Thymus (tissue), 11 donors: ENCODE measurements at regions not wholly inside any gene's neighbourhood (a gene's known extent, or its start where the extent isn't known, plus 50 kb on each side); places are given as distances from the start of the nearest gene placed in this dataset.

Source experiments
- DNase-seq, 9 donors: peaks; one replicate each; pipeline ENCODE4 v3.0.0-alpha.2; 2013; ENCODE audit warnings: low spot score in 9 of 9, low read depth in 6 of 9, missing footprints in 1 of 9
- H3K27ac ChIP-seq, 2 donors: one replicate each; pipeline ENCODE4 v1.5.1; 2013; ENCODE audit warnings: control low read depth in 1 of 2, low read depth in 1 of 2, low read length in 1 of 2, mild to moderate bottlenecking in 1 of 2, moderate library complexity in 1 of 2
- H3K27me3 ChIP-seq, 2 donors: one replicate each; pipeline ENCODE4 v1.5.1; 2013; ENCODE audit warnings: low read length in 1 of 2; ENCODE audit not compliant: control insufficient read depth in 2 of 2, insufficient read depth in 1 of 2
- H3K36me3 ChIP-seq, 2 donors: one replicate each; pipeline ENCODE4 v1.5.1; 2013; ENCODE audit warnings: low read length in 1 of 2, mild to moderate bottlenecking in 1 of 2, moderate library complexity in 1 of 2; ENCODE audit not compliant: control insufficient read depth in 2 of 2, insufficient read depth in 2 of 2
- H3K4me1 ChIP-seq, 2 donors: one replicate each; pipeline ENCODE4 v1.5.1; 2013; ENCODE audit warnings: low read length in 2 of 2; ENCODE audit not compliant: control insufficient read depth in 2 of 2, insufficient read depth in 2 of 2
- H3K4me3 ChIP-seq, 2 donors: one replicate each; pipeline ENCODE4 v1.5.1; 2013; ENCODE audit warnings: low read length in 2 of 2, control low read depth in 1 of 2, mild to moderate bottlenecking in 1 of 2
- H3K9me3 ChIP-seq, 2 donors: one replicate each; pipeline ENCODE4 v1.5.1; 2013; ENCODE audit warnings: low read length in 1 of 2, mild to moderate bottlenecking in 1 of 2; ENCODE audit not compliant: control insufficient read depth in 2 of 2, insufficient read depth in 1 of 2
- WGBS: extraction: QIAGEN DNeasy Blood & Tissue Kit; methylation state at CpG from one replicate; pipeline ENCODE4 v1.1.7; 2013; 5-methylcytosine and 5-hydroxymethylcytosine counted together
- donor health status: healthy.

GRCh38 chr11:127268521-127268920, 268.0 kb upstream of the KIRREL3 start:
- Histone ChIP-seq H3K27ac (no peak overlapping the region), H3K4me3 (no peak overlapping the region), H3K4me1 (no peaks in the 10 kb centered on the region), H3K36me3 (no peaks in the 10 kb centered on the region), H3K9me3 (no peaks in the 10 kb centered on the region), H3K27me3 (no peaks in the 10 kb centered on the region)
- WGBS, result 90% methylated on average over 7 of the region's 7 CpGs
- DNase-seq, result no peak

GRCh38 chr11:127259102-127259501, 258.5 kb upstream of the KIRREL3 start:
- Histone ChIP-seq H3K27ac (no peak overlapping the region), H3K4me1 (no peaks in the 10 kb centered on the region), H3K9me3 (no peaks in the 10 kb centered on the region), H3K36me3 (no peaks in the 10 kb centered on the region), H3K4me3 (no peak overlapping the region), H3K27me3 (no peaks in the 10 kb centered on the region)
- WGBS, result 86% methylated on average over 1 of the region's 1 CpG
- DNase-seq, result no peak

- Histone ChIP-seq H3K4me3 (no peak overlapping the region), H3K27ac (no peak overlapping the region), H3K9me3 (no peaks in the 10 kb centered on the region), H3K4me1 (no peaks in the 10 kb centered on the region), H3K27me3 (no peaks in the 10 kb centered on the region), H3K36me3 (no peaks in the 10 kb centered on the region)
- no peak for DNase-seq
- 61% methylated on average over 6 of the region's 6 CpGs for WGBS
Observed at GRCh38 chr11:127255209-127255608, 254.6 kb upstream of the KIRREL3 start.

GRCh38 chr11:127252321-127252720, 251.8 kb upstream of the KIRREL3 start:
- no peak overlapping the region for H3K27ac ChIP-seq
- H3K9me3 ChIP-seq, result no peaks in the 10 kb centered on the region
- H3K36me3 ChIP-seq, result no peaks in the 10 kb centered on the region
- H3K4me1 ChIP-seq, result no peaks in the 10 kb centered on the region
- DNase-seq, result no peak
- H3K4me3 ChIP-seq, result no peak overlapping the region
- H3K27me3 ChIP-seq, result no peaks in the 10 kb centered on the region
- 58% methylated on average over 3 of the region's 3 CpGs for WGBS

DNA sequence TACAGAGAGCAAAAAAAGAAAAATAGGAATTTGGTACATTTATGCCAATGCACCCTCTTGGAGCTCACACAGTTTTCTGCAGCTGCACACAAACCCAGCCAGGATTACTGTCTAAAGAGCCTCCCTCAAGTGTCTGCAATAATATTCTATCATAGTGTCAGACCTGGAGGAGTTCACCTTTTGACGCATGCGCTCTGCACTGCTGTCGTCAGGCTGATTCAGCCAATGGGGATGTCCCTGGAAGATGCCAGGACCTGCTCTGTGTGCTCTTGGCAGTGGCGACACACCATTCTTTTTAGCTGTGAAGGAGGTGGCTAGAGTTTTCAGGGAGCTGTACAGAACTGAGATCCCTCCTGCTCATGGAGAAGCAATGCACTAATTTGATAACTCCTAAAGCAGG, 249.0 kb upstream of the KIRREL3 start:
- DNase-seq, result no peak
- 98% methylated on average over 4 of the region's 4 CpGs for WGBS
- no peaks in the 10 kb centered on the region for H3K9me3 ChIP-seq
- H3K27me3 ChIP-seq, result no peaks in the 10 kb centered on the region
- H3K4me1 ChIP-seq, result no peaks in the 10 kb centered on the region
- no peak overlapping the region for H3K4me3 ChIP-seq
- H3K27ac ChIP-seq, result no peak overlapping the region
- no peaks in the 10 kb centered on the region for H3K36me3 ChIP-seq

DNA sequence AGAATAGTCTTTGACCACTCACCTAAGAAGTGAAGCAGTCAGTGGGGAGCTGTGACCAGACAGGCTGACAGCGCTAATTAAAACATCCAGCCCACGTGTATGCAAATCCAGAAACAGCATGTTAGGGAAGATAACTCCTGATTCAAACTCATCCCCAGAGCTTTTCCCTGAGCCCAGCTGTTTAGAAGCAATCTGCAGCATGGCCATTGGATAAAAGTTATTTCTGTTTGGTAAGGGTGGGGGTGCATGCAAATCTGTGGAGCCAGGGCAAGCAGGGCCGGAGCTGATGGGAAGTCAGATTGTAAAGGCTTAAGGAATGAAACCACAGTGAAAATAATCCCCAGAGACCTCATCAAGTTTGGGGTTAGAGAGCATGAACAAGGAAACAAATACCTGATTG, 247.9 kb upstream of the KIRREL3 start:
- H3K27ac ChIP-seq, result no peak overlapping the region

DNA sequence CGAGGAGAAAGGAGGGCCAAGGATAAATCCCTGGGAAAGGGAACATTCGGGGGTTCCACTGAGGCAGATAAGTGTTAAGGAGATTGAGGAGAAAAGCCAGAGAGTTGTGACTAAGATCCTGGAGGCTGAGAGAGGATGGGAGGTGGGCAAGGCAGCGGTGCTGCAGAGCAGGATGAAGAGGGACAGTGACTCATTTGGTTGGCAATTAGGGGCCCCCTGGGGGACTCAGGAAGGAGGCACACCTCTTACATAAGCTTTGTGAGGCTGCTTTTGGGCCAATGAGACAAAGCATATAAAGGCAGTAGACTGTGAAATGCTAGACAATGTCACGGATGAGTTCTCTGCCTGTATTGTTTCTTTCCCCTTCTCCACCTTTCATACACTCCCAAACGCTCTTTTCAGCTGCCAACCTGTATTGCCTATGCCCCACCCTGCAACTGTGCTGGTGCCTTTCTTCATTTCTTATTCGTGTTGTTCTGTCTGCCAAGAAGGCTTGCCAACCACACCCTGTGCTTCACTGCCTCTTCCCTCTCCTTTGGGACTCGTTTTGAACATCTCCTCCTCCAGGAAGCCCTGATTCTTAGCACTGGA, 246.8 kb upstream of the KIRREL3 start:
- Histone ChIP-seq H3K4me3 (no peak overlapping the region), H3K9me3 (no peaks in the 10 kb centered on the region)
- WGBS, result 82% methylated on average over 7 of the region's 7 CpGs

More for the DNA sequence above, 247.9 kb upstream of the KIRREL3 start:
- Histone ChIP-seq H3K9me3 (no peaks in the 10 kb centered on the region), H3K27me3 (no peaks in the 10 kb centered on the region), H3K4me1 (no peaks in the 10 kb centered on the region), H3K36me3 (no peaks in the 10 kb centered on the region), H3K4me3 (no peak overlapping the region)
- DNase-seq, result no peak
- 91% methylated on average over 3 of the region's 3 CpGs for WGBS

DNA sequence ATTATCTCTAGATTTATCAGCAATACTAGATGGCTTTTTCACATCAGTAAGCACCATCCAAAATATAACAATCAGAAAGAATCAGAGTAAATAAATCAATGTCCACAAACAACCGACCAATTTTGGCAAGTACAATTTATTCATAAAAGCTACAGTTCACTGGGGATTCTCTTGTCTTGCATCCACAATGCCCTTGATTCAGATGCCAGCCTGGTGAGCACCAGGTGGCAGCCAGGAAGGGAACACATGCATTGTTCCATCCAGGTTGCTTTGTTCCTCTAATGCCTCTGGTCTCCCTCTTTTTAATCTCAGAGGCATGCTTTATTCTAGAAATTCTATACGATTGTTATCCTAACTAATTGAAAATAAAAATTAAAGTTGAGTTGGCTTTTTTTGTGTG, 242.1 kb upstream of the KIRREL3 start:
- no peaks in the 10 kb centered on the region for H3K27me3 ChIP-seq
- DNase-seq, result no peak
- no peak overlapping the region for H3K27ac ChIP-seq
- no peaks in the 10 kb centered on the region for H3K4me1 ChIP-seq
- no peaks in the 10 kb centered on the region for H3K9me3 ChIP-seq
- H3K36me3 ChIP-seq, result no peaks in the 10 kb centered on the region
- WGBS, result 87% methylated on average over 2 of the region's 2 CpGs
- H3K4me3 ChIP-seq, result no peak overlapping the region

More for the DNA sequence above, 246.8 kb upstream of the KIRREL3 start:
- DNase-seq, result no peak
- Histone ChIP-seq H3K27me3 (no peaks in the 10 kb centered on the region), H3K4me1 (no peaks in the 10 kb centered on the region), H3K36me3 (no peaks in the 10 kb centered on the region), H3K27ac (no peak overlapping the region)

GRCh38 chr11:127238321-127238720, 237.8 kb upstream of the KIRREL3 start:
- Histone ChIP-seq H3K27ac (no peak overlapping the region), H3K4me1 (no peaks in the 10 kb centered on the region), H3K36me3 (no peaks in the 10 kb centered on the region), H3K4me3 (no peak overlapping the region), H3K9me3 (no peaks in the 10 kb centered on the region), H3K27me3 (no peaks in the 10 kb centered on the region)
- DNase-seq, result no peak
- WGBS, result 94% methylated on average over 4 of the region's 4 CpGs

GRCh38 chr11:127236776-127237175, 236.2 kb upstream of the KIRREL3 start:
- no peak overlapping the region for H3K4me3 ChIP-seq
- no peaks in the 10 kb centered on the region for H3K36me3 ChIP-seq
- H3K27ac ChIP-seq, result no peak overlapping the region
- 96% methylated on average over 1 of the region's 1 CpG for WGBS
- no peaks in the 10 kb centered on the region for H3K4me1 ChIP-seq
- H3K27me3 ChIP-seq, result no peaks in the 10 kb centered on the region
- no peaks in the 10 kb centered on the region for H3K9me3 ChIP-seq
- no peak for DNase-seq
